ENCODE measurements at regions not wholly inside any gene's neighbourhood (a gene's known extent, or its start where the extent isn't known, plus 50 kb on each side); places are given as distances from the start of the nearest gene placed in this dataset.

- CTCF ChIA-PET, result interaction anchor here (1.0 to 1.9 kb wide), 2 partner anchors 17 to 134 kb away, joined by 4 to 7 read pairs; no protein-coding TSS in a partner anchor
Observed at GRCh38 chr1:201692555-201693394, 136.2 kb upstream of the IPO9 start.

More at GRCh38 chr1:201692555-201693394, 136.2 kb upstream of the IPO9 start:
- in situ Hi-C loops (cut with MboI), result no loop called here
- Histone ChIP-seq H3K4me2 (ENCODE audit: control insufficient read depth, insufficient read depth) (no peak overlapping the region), H3K36me3 (ENCODE audit: control insufficient read depth in 2 of 2, insufficient read depth in 2 of 2, low read length in 1 of 2) (no peaks in the 10 kb centered on the region), H2AFZ (ENCODE audit: control insufficient read depth, low read depth, low read length) (no peak overlapping the region), H3K4me3 (no peak overlapping the region), H3K4me1 (ENCODE audit: control insufficient read depth, insufficient read depth, low read length) (no peaks in the 10 kb centered on the region), H3K9ac (ENCODE audit: control insufficient read depth, insufficient read depth, low read length) (no peak overlapping the region), H4K20me1 (ENCODE audit: control insufficient read depth, insufficient read depth) (no peaks in the 10 kb centered on the region), H3K79me2 (ENCODE audit: control insufficient read depth, insufficient read depth, low read length) (no peaks in the 10 kb centered on the region), H3K27ac (ENCODE audit: control insufficient read depth, insufficient read depth) (no peak overlapping the region), H3K27me3 (replicated peaks in 1 of 2; ENCODE audit: control insufficient read depth in 2 of 2, insufficient read depth in 2 of 2, low read length in 1 of 2) (peaks cover 0 to 3% of the 10 kb centered on the region in 2 experiments; a peak in 2 of 4 replicates), H3K9me3 (replicated peaks; ENCODE audit: control insufficient read depth, insufficient read depth, low read length) (no peaks in the 10 kb centered on the region)
- ChIA-PET RAD21 (ENCODE audit: unreplicated experiment) (no interaction called here), POLR2A (no interaction called here), SMC1A (ENCODE audit: uncharacterized antibody, unreplicated experiment) (interaction anchor here (0.8 to 1.7 kb wide), 2 partner anchors 16 to 162 kb away, joined by 3 read pairs; no protein-coding TSS in a partner anchor)
- BruUV-seq (replicated peaks), result no TSS peak
- no peak for DNase-seq (ENCODE audit: low read depth, low spot score)
- TF ChIP-seq PRDM15 (CRISPR knock-in tag; IDR thresholded peaks at IDR 0.05) (no peak), ETV6 (conservative IDR thresholded peaks at IDR 0.05 in 1 of 2, IDR thresholded peaks at IDR 0.05 in 1 of 2; ENCODE audit: borderline replicate concordance in 1 of 2, low read depth in 1 of 2) (no peak)
- FAIRE-seq, result no peak
- WGBS (ENCODE audit: insufficient coverage, insufficient replicate concordance, low lambda C conversion rate, missing lambda C conversion rate), result 50% methylated on average over 3 of the region's 3 CpGs
- intact Hi-C loops (cut with micrococcal nuclease; ENCODE audit: unreplicated experiment), result no loop called here
- no peak for ATAC-seq

All from GM12878 (cell line).